ENCODE measurements at regions not wholly inside any gene's neighbourhood (a gene's known extent, or its start where the extent isn't known, plus 50 kb on each side); places are given as distances from the start of the nearest gene placed in this dataset.
"Not testable (repeated sequence)": the region's sequence is repeated elsewhere in the genome, so short reads cannot be mapped to it uniquely, and the experiment has no call there.

- Mint-ChIP-seq H3K27me3 (no peaks in the 10 kb centered on the region), H3K27ac (no peak overlapping the region), H3K4me1 (no peaks in the 10 kb centered on the region), H3K4me3 (no peak overlapping the region), H3K9me3 (peaks cover 10% of the 10 kb centered on the region), H3K36me3 (ENCODE audit: low read depth) (no peaks in the 10 kb centered on the region)
- DNase-seq: no peak
- POLR2A ChIA-PET: no interaction called here
- CTCF ChIA-PET: no interaction called here
Measured at GRCh38 chr17:22518185-22518584, 825.9 kb downstream of the KCNJ18 start.

- H3K4me1 Mint-ChIP-seq; DNase-seq; H3K4me3 Mint-ChIP-seq; H3K27me3 Mint-ChIP-seq; H3K9me3 Mint-ChIP-seq; H3K36me3 Mint-ChIP-seq (ENCODE audit: low read depth); H3K27ac Mint-ChIP-seq; CTCF ChIA-PET; POLR2A ChIA-PET: not testable (repeated sequence)
Measured at GRCh38 chr17:22548873-22549272, 856.5 kb downstream of the KCNJ18 start.

GRCh38 chr17:22551695-22552415 lies 859.5 kb downstream of the KCNJ18 start:
- CTCF ChIA-PET: not testable (repeated sequence)

GRCh38 chr17:22569459-22570143 lies 877.3 kb downstream of the KCNJ18 start:
- H3K4me3 Mint-ChIP-seq: no peak overlapping the region
- CTCF ChIA-PET: no interaction called here
- H3K9me3 Mint-ChIP-seq: peaks cover 21% of the 10 kb centered on the region
- DNase-seq: no peak
- H3K4me1 Mint-ChIP-seq: no peaks in the 10 kb centered on the region
- H3K27ac Mint-ChIP-seq: no peak overlapping the region
- POLR2A ChIA-PET: no interaction called here
- H3K27me3 Mint-ChIP-seq: no peaks in the 10 kb centered on the region
- no peaks in the 10 kb centered on the region for H3K36me3 Mint-ChIP-seq (ENCODE audit: low read depth)

More at GRCh38 chr17:22551695-22552415, 859.5 kb downstream of the KCNJ18 start:
- H3K4me3 Mint-ChIP-seq; H3K27ac Mint-ChIP-seq; H3K27me3 Mint-ChIP-seq; POLR2A ChIA-PET; DNase-seq; H3K9me3 Mint-ChIP-seq; H3K4me1 Mint-ChIP-seq; H3K36me3 Mint-ChIP-seq (ENCODE audit: low read depth): not testable (repeated sequence)

- Mint-ChIP-seq H3K4me1 (no peaks in the 10 kb centered on the region), H3K4me3 (no peak overlapping the region), H3K9me3 (peaks cover 21% of the 10 kb centered on the region), H3K27ac (no peak overlapping the region), H3K36me3 (ENCODE audit: low read depth) (no peaks in the 10 kb centered on the region), H3K27me3 (no peaks in the 10 kb centered on the region)
- ChIA-PET POLR2A (no interaction called here), CTCF (no interaction called here)
- DNase-seq: no peak
Measured at GRCh38 chr17:22570144-22570845, 878.0 kb downstream of the KCNJ18 start.

- DNase-seq: no peak
- Mint-ChIP-seq H3K27me3 (no peaks in the 10 kb centered on the region), H3K4me1 (no peaks in the 10 kb centered on the region), H3K27ac (no peak overlapping the region), H3K9me3 (peaks cover 4% of the 10 kb centered on the region), H3K36me3 (ENCODE audit: low read depth) (no peaks in the 10 kb centered on the region), H3K4me3 (no peak overlapping the region)
- CTCF ChIA-PET: no interaction called here
- POLR2A ChIA-PET: no interaction called here
Measured at GRCh38 chr17:22599322-22599721, 907.0 kb downstream of the KCNJ18 start.

- Mint-ChIP-seq H3K4me1 (no peaks in the 10 kb centered on the region), H3K27me3 (no peaks in the 10 kb centered on the region), H3K27ac (no peak overlapping the region), H3K9me3 (peaks cover 4% of the 10 kb centered on the region), H3K36me3 (ENCODE audit: low read depth) (no peaks in the 10 kb centered on the region), H3K4me3 (no peak overlapping the region)
- ChIA-PET CTCF (no interaction called here), POLR2A (no interaction called here)
- DNase-seq: no peak
Measured at GRCh38 chr17:22600644-22601298, 908.4 kb downstream of the KCNJ18 start.

Data from activated CD4-positive, alpha-beta memory T cell treated with anti-CD3 and anti-CD28 coated beads, Interleukin-2, amount 10 ng/mL, durations not matched to agents 7 days and 5 days (primary cell).